RWPE2 (cell line): ENCODE measurements at regions not wholly inside any gene's neighbourhood (a gene's known extent, or its start where the extent isn't known, plus 50 kb on each side); places are given as distances from the start of the nearest gene placed in this dataset.

ENCODE experiments used
- ATAC-seq: fragments of 200-7000 bp; cut with Tn5 transposase; 3 replicates; pipeline ENCODE4 v1.9.1; 2021; ENCODE audit warnings: low read depth
- DNase-seq: peaks from one replicate; pipeline ENCODE4 v3.0.0-alpha.2; 2020; ENCODE audit warnings: low spot score
- H3K27ac ChIP-seq: fragments of 450-650 bp; 2 replicates; pipeline ENCODE4 v1.5.1; 2017; ENCODE audit warnings: mild to moderate bottlenecking; ENCODE audit not compliant: poor library complexity, severe bottlenecking
- H3K27me3 ChIP-seq: fragments of 250-450 bp; sonication (Bioruptor Pico); 2 replicates; pipeline ENCODE4 v1.5.1; 2021; ENCODE audit warnings: mild to moderate bottlenecking, moderate library complexity; ENCODE audit not compliant: insufficient read depth, poor library complexity, severe bottlenecking
- H3K36me3 ChIP-seq: fragments of 250-450 bp; sonication (Bioruptor Pico); 2 replicates; pipeline ENCODE4 v1.5.1; 2020; ENCODE audit warnings: low read depth, mild to moderate bottlenecking, moderate library complexity
- H3K4me1 ChIP-seq: fragments of 250-450 bp; sonication (Bioruptor Pico); 2 replicates; pipeline ENCODE4 v1.5.1; 2021; ENCODE audit warnings: mild to moderate bottlenecking, moderate library complexity; ENCODE audit not compliant: insufficient read depth, poor library complexity, severe bottlenecking
- H3K4me3 ChIP-seq: fragments of 250-450 bp; sonication (Bioruptor Pico); 2 replicates; pipeline ENCODE4 v1.5.1; 2021; ENCODE audit warnings: mild to moderate bottlenecking, moderate library complexity; ENCODE audit not compliant: severe bottlenecking
- H3K9me3 ChIP-seq: fragments of 250-450 bp; sonication (Bioruptor Pico); 2 replicates; pipeline ENCODE4 v1.5.1; 2021; ENCODE audit warnings: mild to moderate bottlenecking, moderate library complexity; ENCODE audit not compliant: severe bottlenecking
- TF ChIP-seq, protein P1 (sequence below): fragments of 450-650 bp; IDR thresholded peaks from one replicate; pipeline ENCODE4 v1.5.1; 2017; ENCODE audit warnings: mild to moderate bottlenecking, moderate library complexity; ENCODE audit not compliant: poor library complexity, severe bottlenecking

DNA sequence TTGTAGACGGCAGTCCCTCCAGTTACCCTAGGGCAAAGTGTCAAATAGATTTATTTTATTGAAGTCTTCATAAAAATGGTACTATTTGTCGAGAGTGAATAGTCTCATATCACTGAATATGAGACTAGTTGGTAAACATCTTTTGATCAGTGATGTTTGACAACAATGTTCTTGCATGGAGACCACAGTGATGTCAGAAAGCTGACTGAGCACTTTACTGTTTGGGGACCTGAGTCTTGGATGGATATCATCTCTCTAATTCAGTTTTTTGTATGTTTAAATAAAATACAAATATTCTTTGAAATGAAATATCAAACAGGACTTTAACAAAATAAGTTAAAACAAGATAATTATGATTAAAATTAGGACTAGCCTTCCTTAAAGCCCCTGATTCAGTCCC is 1315.4 kb upstream of the NRXN1 start:
- Histone ChIP-seq H3K27ac (no peak overlapping the region), H3K4me3 (no peak overlapping the region), H3K36me3 (no peaks in the 10 kb centered on the region), H3K27me3 (no peaks in the 10 kb centered on the region), H3K9me3 (no peaks in the 10 kb centered on the region), H3K4me1 (no peaks in the 10 kb centered on the region)
- DNase-seq, result no peak
- ATAC-seq, result no peak
- TF ChIP-seq, protein P1, sequence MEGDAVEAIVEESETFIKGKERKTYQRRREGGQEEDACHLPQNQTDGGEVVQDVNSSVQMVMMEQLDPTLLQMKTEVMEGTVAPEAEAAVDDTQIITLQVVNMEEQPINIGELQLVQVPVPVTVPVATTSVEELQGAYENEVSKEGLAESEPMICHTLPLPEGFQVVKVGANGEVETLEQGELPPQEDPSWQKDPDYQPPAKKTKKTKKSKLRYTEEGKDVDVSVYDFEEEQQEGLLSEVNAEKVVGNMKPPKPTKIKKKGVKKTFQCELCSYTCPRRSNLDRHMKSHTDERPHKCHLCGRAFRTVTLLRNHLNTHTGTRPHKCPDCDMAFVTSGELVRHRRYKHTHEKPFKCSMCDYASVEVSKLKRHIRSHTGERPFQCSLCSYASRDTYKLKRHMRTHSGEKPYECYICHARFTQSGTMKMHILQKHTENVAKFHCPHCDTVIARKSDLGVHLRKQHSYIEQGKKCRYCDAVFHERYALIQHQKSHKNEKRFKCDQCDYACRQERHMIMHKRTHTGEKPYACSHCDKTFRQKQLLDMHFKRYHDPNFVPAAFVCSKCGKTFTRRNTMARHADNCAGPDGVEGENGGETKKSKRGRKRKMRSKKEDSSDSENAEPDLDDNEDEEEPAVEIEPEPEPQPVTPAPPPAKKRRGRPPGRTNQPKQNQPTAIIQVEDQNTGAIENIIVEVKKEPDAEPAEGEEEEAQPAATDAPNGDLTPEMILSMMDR, result no peak

DNA sequence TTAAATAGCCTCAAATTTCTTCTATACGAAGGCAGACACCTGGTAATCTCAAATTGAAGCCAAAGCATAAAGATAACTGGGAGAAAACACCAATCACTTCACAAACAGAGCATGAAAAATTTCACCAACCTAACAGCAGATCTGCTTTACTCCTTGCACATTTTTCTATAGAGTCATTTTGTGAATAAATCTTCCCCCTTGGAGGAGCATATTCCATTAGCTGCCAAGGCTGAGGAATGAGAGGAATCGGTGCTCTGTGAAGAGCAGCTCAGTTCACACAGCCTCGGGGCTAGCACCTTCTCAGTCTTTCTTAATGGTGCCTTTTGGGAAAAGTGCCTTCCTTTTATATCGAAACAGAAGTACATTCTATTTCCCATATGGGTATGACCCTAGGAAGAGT is 1313.7 kb upstream of the NRXN1 start:
- Histone ChIP-seq H3K36me3 (no peaks in the 10 kb centered on the region), H3K4me3 (no peak overlapping the region), H3K27me3 (no peaks in the 10 kb centered on the region), H3K27ac (no peak overlapping the region), H3K9me3 (no peaks in the 10 kb centered on the region), H3K4me1 (no peaks in the 10 kb centered on the region)
- ATAC-seq (no peak), DNase-seq (no peak)
- TF ChIP-seq, protein P1, result no peak

DNA sequence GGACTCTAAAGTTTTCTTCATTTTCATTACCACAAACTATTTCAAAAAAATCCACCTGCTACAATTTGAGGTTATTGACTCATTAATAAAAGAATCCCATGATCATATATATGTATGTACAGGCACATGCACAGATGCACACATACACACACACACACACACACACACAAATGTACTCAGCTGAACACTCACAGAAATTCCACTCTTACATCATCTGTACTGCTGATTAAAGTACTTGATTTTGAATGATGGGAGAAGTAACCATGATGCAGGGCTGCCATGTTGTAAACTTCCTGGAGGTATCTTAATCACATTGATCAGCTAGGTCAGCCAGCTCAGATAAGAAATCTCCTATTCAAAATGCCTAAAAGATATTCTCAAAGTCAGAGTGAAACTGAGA is 1313.2 kb upstream of the NRXN1 start:
- Histone ChIP-seq H3K9me3 (no peaks in the 10 kb centered on the region), H3K36me3 (no peaks in the 10 kb centered on the region), H3K4me1 (no peaks in the 10 kb centered on the region), H3K27me3 (no peaks in the 10 kb centered on the region), H3K4me3 (no peak overlapping the region), H3K27ac (no peak overlapping the region)
- ATAC-seq (no peak), DNase-seq (no peak)
- TF ChIP-seq, protein P1, result no peak

GRCh38 chr2:52343706-52344266 is 1311.9 kb upstream of the NRXN1 start:
- Histone ChIP-seq H3K27ac (no peak overlapping the region), H3K36me3 (no peaks in the 10 kb centered on the region), H3K27me3 (no peaks in the 10 kb centered on the region), H3K9me3 (no peaks in the 10 kb centered on the region), H3K4me3 (no peak overlapping the region), H3K4me1 (no peaks in the 10 kb centered on the region)
- DNase-seq (no peak), ATAC-seq (no peak)
- TF ChIP-seq, protein P1, result no peak

DNA sequence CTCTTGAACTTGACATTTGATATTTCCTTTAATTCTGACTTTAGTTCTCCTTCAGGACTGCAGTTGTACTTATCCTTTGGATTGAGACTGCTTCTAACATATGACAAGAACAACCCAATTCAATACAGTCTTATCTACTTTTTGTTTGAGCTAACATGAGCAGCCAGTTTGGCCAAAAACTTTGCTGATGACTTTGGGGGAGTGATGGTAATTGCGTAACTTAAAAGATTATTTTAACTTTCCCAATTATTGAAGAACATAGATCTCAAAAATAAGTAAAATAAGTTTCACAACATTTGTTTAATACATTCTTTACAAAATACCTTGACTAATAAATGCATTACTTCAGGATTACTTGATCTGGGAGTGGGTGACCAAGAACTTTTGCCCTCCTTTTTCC is 1311.1 kb upstream of the NRXN1 start:
- no peak for DNase-seq
- no peaks in the 10 kb centered on the region for H3K36me3 ChIP-seq
- TF ChIP-seq, protein P1, result no peak

More for the DNA sequence above, 1311.1 kb upstream of the NRXN1 start:
- H3K4me1 ChIP-seq, result no peaks in the 10 kb centered on the region
- no peak overlapping the region for H3K4me3 ChIP-seq
- H3K27ac ChIP-seq, result no peak overlapping the region
- H3K9me3 ChIP-seq, result no peaks in the 10 kb centered on the region
- ATAC-seq, result no peak
- no peaks in the 10 kb centered on the region for H3K27me3 ChIP-seq
